ENCODE measurements at regions not wholly inside any gene's neighbourhood (a gene's known extent, or its start where the extent isn't known, plus 50 kb on each side); places are given as distances from the start of the nearest gene placed in this dataset.
A peak's percentile ranks its signal among the peaks of the same experiment; 100 is the strongest.

- WGBS (ENCODE audit: low lambda C conversion rate): 2% methylated on average over 5 of the region's 5 CpGs
- in situ Hi-C loops (cut with HindIII; ENCODE audit: extremely low pct_ligation_motif_present, low pct_unique_long_range_greater_than_20kb): no loop called here
- Histone ChIP-seq H3K27ac (ENCODE audit: extremely low read length, insufficient read depth, low read length) (peak overlapping the region; percentile 54), H3K4me2 (ENCODE audit: low read depth, low read length) (peak overlapping the region; percentile 61), H3K9me3 (ENCODE audit: low read length) (no peaks in the 10 kb centered on the region), H3K4me3 (replicated peaks in 1 of 3; ENCODE audit: insufficient read depth in 1 of 3, low read depth in 2 of 3, low read length in 3 of 3) (peak overlapping the region in 2 of 3 experiments; percentile 26 to 29; a peak in 2 of 6 replicates), H2AFZ (ENCODE audit: low read length) (no peak overlapping the region), H3K79me2 (ENCODE audit: insufficient read depth, low read length) (no peaks in the 10 kb centered on the region), H3K36me3 (replicated peaks in 1 of 2; ENCODE audit: control insufficient read depth in 1 of 2, insufficient read depth in 2 of 2, low read length in 2 of 2) (no peaks in the 10 kb centered on the region), H3K9ac (ENCODE audit: insufficient read depth, low read depth, low read length) (no peak overlapping the region), H4K20me1 (ENCODE audit: insufficient read depth, low read length) (no peaks in the 10 kb centered on the region), H3K27me3 (ENCODE audit: control insufficient read depth in 1 of 2, insufficient read depth in 2 of 2, low read length in 2 of 2) (no peaks in the 10 kb centered on the region), H3K4me1 (ENCODE audit: insufficient read depth, low read length) (peaks cover 26% of the 10 kb centered on the region)
- CTCF ChIA-PET (ENCODE audit: low intra/inter-chr PET ratio, low total read pairs): no interaction called here
- ATAC-seq: peak; percentile 100
- peak; percentile 48 for FAIRE-seq
- no TSS peak for BruUV-seq (replicated peaks)
- POLR2A ChIA-PET: interaction anchor here (0.6 kb wide), 1 partner anchor 1638 kb away, joined by 3 read pairs; no protein-coding TSS in a partner anchor
- intact Hi-C loops (cut with micrococcal nuclease; ENCODE audit: unreplicated experiment): no loop called here
- peak; percentile 69 for DNase-seq (ENCODE audit: low spot score)
- peak; percentile 91; the same call in 1 of the 2 replicates for TF ChIP-seq ZNF292 (CRISPR knock-in tag; IDR thresholded peaks at IDR 0.05; ENCODE audit: borderline replicate concordance, low read depth)
- no peak for TF ChIP-seq ZMAT5 (CRISPR knock-in tag; IDR thresholded peaks at IDR 0.05; ENCODE audit: borderline replicate concordance, low read depth)
- peak; percentile 93 for TF ChIP-seq HNF1A (IDR thresholded peaks at IDR 0.05; ENCODE audit: low read depth)
- peak; percentile 89 for TF ChIP-seq HNF1A (CRISPR knock-in tag; IDR thresholded peaks at IDR 0.05; ENCODE audit: borderline replicate concordance)
- TF ChIP-seq RARA (CRISPR knock-in tag; IDR thresholded peaks at IDR 0.05): no peak
- peak; percentile 62; the same call in 1 of the 2 replicates for TF ChIP-seq SOX5 (CRISPR knock-in tag; IDR thresholded peaks at IDR 0.05; ENCODE audit: borderline replicate concordance)
- TF ChIP-seq PITX1 (CRISPR knock-in tag; IDR thresholded peaks at IDR 0.05): 0 out of 2 replicates have a peak, but pooled peaks have one; percentile 20
- TF ChIP-seq SOX13 (IDR thresholded peaks at IDR 0.05): no peak
- TF ChIP-seq SOX13 (CRISPR knock-in tag; conservative IDR thresholded peaks at IDR 0.05 in 1 of 2, IDR thresholded peaks at IDR 0.05 in 1 of 2): peak in 1 of 2 experiments; percentile 68; a peak in 2 of 4 replicates
- TF ChIP-seq SAP130 (CRISPR knock-in tag; IDR thresholded peaks at IDR 0.05; ENCODE audit: low read depth): 0 out of 2 replicates have a peak, but pooled peaks have one; percentile 18
- TF ChIP-seq SOX6 (IDR thresholded peaks at IDR 0.05): no peak
- TF ChIP-seq SOX6 (CRISPR knock-in tag; IDR thresholded peaks at IDR 0.05): peak; percentile 74
- peak; percentile 93 for TF ChIP-seq ONECUT2 (CRISPR knock-in tag; IDR thresholded peaks at IDR 0.05)
- TF ChIP-seq ZNF644 (CRISPR knock-in tag; IDR thresholded peaks at IDR 0.05; ENCODE audit: low read depth): 0 out of 2 replicates have a peak, but pooled peaks have one; percentile 22
- TF ChIP-seq DPF2 (CRISPR knock-in tag; IDR thresholded peaks at IDR 0.05; ENCODE audit: borderline replicate concordance, low read depth): 0 out of 2 replicates have a peak, but pooled peaks have one; percentile 18
- no peak for TF ChIP-seq MTA1 (CRISPR knock-in tag; IDR thresholded peaks at IDR 0.05; ENCODE audit: borderline replicate concordance)
- 0 out of 2 replicates have a peak, but pooled peaks have one; percentile 28 for TF ChIP-seq FOXP4 (CRISPR knock-in tag; IDR thresholded peaks at IDR 0.05)
- 0 out of 2 replicates have a peak, but pooled peaks have one; percentile 16 for TF ChIP-seq FOSL2 (CRISPR knock-in tag; IDR thresholded peaks at IDR 0.05)
- no peak for TF ChIP-seq SIN3A (IDR thresholded peaks at IDR 0.05; ENCODE audit: borderline replicate concordance, low read depth, low read length)
- TF ChIP-seq GATAD2A (CRISPR knock-in tag; IDR thresholded peaks at IDR 0.05): peak; percentile 49; the same call in 1 of the 2 replicates
Observed at GRCh38 chr3:22121068-22121701, 370.2 kb upstream of the ZNF385D start.

All from HepG2 (cell line).